Iris pigment epithelial cell (primary cell): ENCODE measurements at regions not wholly inside any gene's neighbourhood (a gene's known extent, or its start where the extent isn't known, plus 50 kb on each side); places are given as distances from the start of the nearest gene placed in this dataset.

Source experiments
- DNase-seq: peaks from one replicate; pipeline ENCODE4 v3.0.0-alpha.2; 2011; ENCODE audit warnings: low read depth

DNA sequence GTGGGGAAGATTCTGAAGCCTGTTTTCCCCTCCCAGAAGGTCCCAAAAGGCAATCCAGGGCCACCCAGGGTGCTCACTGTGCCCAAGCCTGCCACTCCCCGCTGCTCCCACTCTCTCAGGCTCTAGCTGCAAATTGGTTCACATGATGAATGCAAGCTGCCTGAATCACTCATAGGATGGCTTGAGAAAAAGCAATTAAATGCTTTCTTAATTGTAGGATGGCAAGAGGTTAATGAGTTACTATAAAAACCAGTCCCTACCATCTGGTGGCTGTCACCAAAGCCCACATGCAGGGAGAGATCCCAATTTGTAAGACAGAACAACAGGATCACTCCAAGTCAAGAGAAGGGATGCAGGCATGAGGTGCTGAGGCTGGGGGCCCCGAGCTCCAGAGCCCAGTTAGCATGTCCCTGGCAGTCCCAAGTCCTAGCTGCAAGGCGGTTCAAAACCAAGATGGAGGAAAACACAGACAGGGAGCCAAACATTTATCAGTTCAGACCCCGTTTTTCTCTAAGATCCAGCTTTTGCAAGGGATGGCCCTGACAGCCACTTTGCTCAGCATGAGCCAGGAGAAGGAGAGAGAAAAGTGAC is 207.1 kb downstream of the UACA start:
- DNase-seq = no peak

- no peak for DNase-seq
Observed at GRCh38 chr15:70555713-70556112, 207.6 kb downstream of the UACA start.

GRCh38 chr15:70547846-70548487 is 215.4 kb downstream of the UACA start:
- no peak for DNase-seq

- DNase-seq = no peak
Observed at GRCh38 chr15:70545526-70545925, 217.8 kb downstream of the UACA start.

DNA sequence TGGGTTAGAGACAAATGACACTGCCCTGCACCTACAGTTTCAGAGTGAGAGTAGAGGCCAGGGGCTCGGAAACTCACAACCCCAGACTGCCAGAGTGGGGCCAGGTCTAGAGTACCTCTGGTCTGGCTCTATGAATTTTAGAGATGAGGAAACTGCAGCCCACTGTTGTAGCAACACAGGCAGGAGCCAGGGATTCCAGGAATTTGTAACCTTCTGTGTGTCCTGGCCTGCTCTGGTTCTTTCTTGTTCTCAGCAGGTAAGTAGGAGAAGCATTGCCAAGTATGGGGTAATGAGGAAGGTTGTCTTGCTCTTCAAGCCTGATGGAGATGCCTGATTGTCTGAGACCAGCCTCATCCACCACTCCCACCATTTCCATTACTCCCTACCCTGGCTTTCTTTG is 221.8 kb downstream of the UACA start:
- DNase-seq = no peak

DNA sequence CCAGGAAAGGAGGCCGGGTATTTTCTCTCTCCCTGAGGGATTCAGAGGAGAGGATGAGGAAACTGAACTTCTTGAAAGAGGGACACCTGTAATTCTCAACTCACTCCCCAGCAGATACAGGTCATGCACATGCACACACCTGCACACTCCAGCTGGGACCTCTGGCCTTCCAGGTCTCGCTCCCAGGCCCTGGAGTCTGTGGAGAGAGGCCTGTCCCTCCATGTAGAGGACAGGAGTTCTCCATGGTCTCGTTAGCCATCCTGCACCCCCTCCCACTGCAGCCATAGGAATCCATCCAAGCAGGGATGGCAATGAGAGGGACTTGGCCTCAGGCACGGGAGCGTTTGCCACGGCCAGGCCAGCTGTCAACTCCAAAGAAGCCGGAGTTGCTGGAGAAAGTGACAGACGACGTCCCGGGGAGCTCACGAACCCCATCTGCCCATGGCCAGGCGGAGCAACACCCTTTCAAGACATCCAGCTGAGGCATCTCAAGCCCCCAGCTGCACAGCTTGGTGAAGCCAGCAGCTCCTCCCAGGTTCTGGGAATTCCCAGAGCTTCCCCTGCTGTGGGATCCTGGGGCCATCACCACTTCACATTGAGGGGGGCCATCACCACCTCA is 223.3 kb downstream of the UACA start:
- no peak for DNase-seq

DNA sequence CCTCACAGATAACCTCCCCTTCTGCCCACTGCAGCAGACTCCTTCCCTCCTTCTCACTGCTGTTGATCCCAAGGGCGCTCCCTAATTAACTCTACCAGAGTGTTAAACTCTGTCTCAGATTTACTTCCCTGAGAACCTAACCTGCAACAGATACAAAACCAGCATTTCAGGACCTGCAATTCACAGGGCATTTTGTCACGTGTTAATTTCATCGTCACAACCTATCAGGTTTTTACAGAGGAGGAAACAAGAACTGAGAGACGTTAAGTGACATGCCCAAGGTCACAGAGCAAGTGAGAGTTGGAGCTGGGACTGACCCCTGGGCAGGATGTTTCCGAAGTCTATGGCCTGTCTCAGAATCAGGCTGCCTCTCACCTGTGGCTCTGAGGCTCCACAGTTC is 223.9 kb downstream of the UACA start:
- no peak for DNase-seq

DNA sequence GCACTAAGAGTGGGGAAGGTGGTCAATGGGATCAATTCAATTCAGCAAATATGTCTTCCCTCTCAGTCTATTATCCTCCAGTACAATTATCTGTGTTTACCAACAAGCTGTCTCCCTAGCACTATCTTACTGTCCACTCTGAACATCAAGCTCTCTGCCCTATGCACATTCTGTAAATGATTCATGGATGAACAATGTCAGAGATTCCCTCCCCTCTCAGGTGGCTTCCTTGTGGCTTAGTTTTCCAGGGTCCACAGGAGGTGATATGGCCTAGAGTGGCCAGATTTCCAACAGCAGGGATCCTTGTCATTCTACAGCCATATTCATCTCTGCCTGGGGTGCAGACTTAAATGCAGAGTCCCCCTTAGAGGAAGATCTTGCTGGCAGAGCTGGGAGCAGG is 225.1 kb downstream of the UACA start:
- DNase-seq = peak; percentile 22

- DNase-seq = no peak
Observed at GRCh38 chr15:70535955-70536338, 227.4 kb downstream of the UACA start.

DNA sequence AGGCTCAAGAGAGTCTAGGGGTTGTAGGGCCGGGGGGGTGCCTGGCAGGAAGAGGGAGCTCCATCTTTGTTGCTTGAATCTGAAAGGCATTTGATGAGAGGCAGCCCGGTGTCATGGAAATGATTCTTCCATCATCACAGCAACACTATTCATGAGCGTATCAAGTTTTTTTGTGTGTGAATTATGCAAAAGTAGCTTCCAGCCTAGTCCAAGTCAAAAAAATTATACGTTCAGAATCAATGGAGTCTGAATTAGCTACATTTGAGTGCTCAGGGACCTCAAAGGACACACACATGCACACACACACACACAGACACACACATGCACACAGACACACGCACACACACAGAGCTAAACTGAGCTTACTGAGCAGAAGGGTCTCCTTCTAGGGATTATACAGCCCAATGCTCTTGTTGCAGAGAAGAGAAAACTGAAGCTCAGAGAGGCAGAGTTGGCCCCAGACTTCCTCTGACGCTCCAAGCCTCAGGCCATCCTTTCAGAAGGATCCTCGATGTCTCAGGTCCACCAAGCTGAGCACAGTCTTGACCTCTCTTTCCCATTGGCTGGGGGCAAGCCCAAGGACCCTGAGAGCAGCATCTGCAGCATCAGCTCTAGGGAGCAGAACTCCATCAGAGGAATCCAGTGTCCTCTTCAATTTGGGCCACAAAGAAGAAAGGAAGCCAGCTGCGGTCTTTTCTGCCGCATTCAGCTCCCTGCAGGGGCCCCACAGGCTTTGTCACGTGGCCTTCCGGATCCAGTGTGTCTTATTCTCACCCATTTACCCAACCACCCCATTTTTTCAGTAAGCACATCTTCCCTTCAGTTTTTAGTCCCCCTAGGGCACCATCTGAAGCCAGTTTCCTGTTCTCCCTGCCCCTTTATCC is 228.0 kb downstream of the UACA start:
- no peak for DNase-seq

GRCh38 chr15:70533931-70534742 is 229.2 kb downstream of the UACA start:
- no peak for DNase-seq

- DNase-seq = no peak
Observed at GRCh38 chr15:70532531-70533186, 230.7 kb downstream of the UACA start.

- no peak for DNase-seq
Observed at GRCh38 chr15:70531576-70531975, 231.8 kb downstream of the UACA start.

GRCh38 chr15:70530906-70531305 is 232.5 kb downstream of the UACA start:
- DNase-seq = no peak

- no peak for DNase-seq
Observed at GRCh38 chr15:70530503-70530902, 232.9 kb downstream of the UACA start.

- DNase-seq = no peak
Observed at GRCh38 chr15:70530017-70530499, 233.3 kb downstream of the UACA start.

DNA sequence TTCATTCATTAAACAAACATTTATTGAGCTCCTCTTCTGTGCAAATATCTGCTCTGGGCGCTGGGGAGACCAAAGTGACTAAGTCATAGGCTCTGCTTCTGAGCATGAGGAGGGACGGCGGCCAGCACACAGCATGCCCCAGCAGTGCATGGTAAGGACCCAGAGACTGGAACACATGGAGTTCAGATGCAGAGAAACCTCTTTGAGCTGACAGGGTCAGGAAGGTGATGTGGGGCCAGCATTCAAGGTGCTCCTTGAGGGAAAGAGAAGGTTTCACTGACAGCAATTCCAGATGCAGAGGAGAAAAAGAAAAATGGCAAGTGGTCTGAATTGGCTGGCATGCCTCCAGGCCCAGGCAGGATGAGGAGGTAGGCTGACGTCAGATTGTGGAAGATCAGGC is 234.5 kb downstream of the UACA start:
- no peak for DNase-seq

GRCh38 chr15:70528270-70528706 is 235.1 kb downstream of the UACA start:
- peak; percentile 86 for DNase-seq

- no peak for DNase-seq
Observed at GRCh38 chr15:70526974-70527325, 236.4 kb downstream of the UACA start.

- peak; percentile 83 for DNase-seq
Observed at GRCh38 chr15:70526221-70526973, 237.0 kb downstream of the UACA start.
